GM18909 (cell line): ENCODE measurements at regions not wholly inside any gene's neighbourhood (a gene's known extent, or its start where the extent isn't known, plus 50 kb on each side); places are given as distances from the start of the nearest gene placed in this dataset.
"Not testable (repeated sequence)": the region's sequence is repeated elsewhere in the genome, so short reads cannot be mapped to it uniquely, and the experiment has no call there.

Experiments used
- ATAC-seq: cut with Tn5 transposase; IDR thresholded peaks from one replicate; pipeline ENCODE4 v1.9.1; 2021; ENCODE audit warnings: mild to moderate bottlenecking; ENCODE audit not compliant: unreplicated experiment, poor library complexity

- not testable (repeated sequence) for ATAC-seq
These were observed 68.0 kb upstream of the CTBP2 start for GRCh38 chr10:125228245-125228940.

DNA sequence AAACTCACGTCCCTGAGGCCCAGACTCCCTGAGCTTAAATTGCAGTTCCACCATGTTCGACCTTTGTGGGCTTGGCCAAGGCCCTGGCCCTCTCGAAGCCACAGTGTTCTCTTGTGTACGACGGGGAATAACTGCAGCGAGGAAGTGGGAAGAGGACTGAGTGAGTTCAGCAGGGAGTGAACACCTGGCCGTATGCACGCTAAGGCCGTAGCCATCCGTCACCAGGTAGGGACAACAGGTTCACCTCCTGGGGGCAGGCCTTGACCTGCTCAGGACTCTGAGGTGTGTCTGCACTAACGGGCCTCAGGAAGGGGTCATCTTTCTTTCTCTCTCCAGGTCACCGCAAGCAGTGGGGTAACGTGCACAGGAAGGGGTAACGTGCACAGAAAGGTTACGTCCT is 67.2 kb upstream of the CTBP2 start:
- ATAC-seq = no peak

DNA sequence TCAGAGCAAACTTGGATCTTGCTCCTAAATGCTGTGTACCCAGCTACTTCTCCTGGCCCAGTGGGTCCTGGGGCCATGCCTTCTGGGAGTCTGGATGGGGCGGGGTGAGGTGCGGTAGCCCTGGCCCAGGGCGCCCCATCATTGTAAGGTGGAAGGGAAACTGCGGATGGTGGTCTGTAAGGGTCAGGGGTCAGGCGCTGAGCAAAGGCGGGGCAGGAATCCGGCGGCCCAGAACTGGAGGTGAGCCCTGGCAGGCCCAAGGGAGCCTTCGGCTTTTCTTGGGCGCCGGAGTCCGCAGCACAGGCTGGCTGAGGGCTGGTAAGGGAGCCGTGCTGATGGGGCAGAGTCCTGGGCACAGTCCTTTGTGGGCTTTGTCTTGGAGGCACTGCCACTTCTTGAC is 66.5 kb upstream of the CTBP2 start:
- no peak for ATAC-seq

DNA sequence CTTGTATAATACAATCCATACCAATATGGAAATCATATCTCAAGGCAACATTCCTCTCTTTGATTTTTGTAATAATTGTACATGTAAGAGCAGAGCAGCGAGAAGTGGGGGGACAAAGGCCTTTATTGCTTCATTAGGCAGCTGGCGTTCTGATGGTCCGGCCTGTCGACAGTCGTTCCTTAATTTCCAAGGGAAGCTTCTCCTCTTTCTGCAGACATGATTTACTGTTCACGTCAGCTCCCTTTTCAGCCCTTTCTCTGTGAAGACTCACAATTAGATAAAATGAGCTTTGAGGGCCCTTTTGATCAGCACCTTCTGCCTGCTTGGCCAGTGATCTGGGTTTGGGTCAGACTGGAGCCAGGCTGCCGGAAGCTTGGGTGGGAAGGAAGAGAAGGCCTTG is 65.6 kb upstream of the CTBP2 start:
- ATAC-seq = no peak

DNA sequence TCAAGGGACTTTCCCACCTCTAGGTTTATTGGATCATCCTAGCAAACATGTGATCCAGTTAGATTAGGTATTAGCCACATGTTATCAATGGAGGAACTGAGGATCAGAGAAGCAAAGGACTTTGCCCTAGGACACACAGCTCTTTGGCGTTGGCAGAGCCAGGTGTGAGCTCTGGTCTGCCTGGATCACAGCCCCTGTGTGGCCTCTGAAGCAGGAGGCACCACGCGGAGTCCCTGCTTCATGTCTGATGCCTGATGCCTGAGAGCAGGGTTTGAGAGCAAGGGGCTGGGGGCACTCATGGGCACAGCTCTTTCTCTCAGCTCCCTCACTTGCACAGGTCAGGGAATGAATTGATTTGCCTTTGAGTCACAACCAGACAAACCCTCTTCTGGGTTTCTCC is 64.7 kb upstream of the CTBP2 start:
- no peak for ATAC-seq

DNA sequence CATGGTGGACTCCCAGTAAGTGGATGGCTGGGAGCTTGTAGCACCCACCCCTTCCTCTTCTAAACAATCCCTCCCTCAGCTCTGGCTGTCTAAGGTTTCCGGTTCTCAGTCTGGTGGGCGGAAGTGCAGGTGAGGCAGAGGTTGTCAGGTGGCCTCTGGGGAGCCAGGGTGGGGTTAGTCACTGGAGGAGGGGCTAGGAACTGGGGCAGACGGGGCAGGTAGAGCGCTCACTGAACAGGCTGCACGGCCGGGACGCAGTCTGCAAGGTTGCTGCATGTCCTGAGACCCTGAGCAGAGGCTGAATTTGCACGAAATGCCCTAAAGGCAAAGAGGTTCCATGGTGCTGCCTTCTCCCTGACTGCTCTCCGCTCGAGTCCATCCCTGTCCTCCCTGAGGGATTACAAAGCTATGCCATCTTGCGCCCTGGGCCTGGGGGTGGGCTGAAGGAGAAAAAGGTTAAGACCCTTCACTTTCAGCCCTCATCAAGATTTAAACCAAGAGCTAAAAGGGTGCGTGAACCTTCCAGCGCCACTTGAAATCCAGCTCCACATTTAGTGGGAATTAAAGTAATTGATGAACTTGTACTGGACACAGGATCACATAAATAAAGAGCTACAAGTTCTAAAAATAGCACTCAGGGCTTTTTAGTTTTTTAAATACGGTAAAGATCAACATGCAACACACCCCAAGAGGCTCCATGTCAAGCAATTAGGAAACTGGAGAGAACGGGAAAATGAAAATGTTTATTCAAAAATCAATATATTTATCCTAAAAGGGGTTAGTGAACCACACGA is 62.3 kb upstream of the CTBP2 start:
- no peak for ATAC-seq

DNA sequence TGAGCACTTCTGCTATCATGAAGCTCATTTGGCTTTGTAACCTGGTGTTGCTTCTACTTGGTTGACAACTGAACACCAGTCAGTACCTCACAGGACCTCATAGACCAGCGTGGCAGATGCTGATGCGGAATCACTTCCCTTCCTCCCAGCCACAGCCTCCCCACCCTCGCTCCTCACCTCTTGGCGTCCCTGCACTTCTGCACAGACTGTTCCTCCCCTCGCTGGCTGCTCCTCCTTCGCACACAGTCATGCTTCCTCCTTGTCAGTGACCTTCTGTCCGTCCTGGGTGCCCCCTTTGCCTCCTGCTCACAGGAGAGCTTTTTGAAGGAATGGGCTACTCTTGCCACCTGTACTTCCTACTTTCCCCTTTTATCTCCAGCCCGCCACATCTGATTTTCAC is 61.4 kb upstream of the CTBP2 start:
- ATAC-seq = no peak

GRCh38 chr10:125219776-125220175 is 59.4 kb upstream of the CTBP2 start:
- no peak for ATAC-seq

GRCh38 chr10:125218967-125219366 is 58.6 kb upstream of the CTBP2 start:
- no peak for ATAC-seq

DNA sequence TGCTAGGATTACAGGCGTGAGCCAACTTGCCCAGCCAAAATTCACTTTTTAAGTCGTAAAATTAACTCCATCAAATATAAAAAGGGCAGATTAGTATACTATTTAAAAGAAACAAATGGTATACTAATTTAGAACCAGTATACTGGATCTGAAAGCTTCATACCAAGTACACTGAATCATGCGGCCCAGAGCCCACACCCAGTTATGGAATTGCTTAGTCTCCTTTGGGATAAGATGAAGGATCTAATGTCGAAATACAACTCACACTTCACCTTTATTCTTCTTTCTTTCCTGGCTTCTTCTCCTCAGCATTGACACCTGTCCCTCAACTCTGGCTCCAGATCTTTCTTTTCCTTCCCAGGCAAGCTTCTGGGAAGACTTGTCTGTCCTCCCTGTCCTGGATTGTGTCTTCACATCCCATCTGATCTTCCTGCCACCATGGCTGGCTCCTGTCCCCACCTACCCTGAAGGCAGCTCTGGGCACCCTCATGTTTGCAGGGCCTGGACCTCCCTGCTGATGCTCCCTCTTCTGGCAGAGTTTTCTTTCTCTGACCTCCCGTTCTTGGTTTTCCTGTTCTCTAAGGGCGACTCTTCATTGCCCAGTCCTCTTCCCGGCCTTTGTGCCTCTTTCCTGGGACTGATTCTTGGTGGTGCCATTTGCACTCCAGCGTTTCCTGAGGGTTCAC is 57.8 kb upstream of the CTBP2 start:
- ATAC-seq = no peak

DNA sequence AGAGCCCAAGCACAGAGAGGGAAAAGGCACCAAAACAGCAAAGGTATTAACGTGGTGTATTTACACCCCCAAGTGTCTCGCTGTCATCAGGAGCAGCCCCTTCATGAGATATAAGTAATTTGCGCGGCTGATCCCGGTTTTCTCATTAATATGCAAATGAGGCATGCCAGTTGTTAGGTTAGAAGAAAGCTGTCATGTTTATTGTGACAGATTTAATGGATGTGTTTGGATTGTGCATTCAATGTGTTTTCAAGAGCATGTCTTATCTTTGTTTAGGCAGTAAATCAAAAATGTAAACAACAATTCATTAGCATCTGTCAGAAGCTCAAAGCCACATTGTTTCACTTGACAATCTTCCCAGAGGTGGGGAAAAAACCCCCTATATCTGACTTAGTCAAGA is 56.5 kb upstream of the CTBP2 start:
- no peak for ATAC-seq

DNA sequence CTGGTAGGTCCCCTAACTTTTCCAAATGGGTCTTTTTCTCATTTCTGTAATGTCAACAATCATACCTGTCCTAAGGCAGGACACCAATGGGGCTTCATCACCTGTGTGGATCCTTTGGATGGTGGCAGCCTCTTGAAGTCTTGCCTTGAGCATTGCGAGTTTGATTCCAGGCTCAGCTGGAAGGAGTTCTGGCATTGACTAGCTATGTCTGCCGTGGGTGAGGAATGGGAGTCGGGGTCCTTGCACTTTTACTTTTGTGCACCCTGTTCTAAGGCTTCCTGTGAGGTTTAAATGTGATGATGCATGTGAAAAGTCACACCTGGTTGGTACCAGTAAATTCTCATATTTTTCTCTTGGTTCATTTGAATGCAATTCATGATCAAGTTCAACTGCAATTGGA is 55.9 kb upstream of the CTBP2 start:
- ATAC-seq = no peak

DNA sequence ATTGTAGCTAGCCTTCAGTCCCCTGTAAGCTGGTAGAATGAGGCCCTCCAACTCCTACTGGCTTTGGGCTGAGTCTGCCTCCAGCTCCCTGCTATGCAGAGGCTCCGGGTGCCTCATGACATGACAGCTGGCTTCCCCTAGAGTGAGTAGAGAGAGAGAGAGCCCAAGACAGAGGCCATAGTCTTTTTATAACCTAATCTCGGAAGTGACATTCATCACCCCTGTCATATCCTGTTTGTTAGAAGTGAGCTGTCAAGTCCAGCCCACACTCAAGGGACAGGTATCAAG is 53.9 kb upstream of the CTBP2 start:
- ATAC-seq = no peak

- ATAC-seq = no peak
These were observed 53.3 kb upstream of the CTBP2 start for GRCh38 chr10:125213541-125214282.

DNA sequence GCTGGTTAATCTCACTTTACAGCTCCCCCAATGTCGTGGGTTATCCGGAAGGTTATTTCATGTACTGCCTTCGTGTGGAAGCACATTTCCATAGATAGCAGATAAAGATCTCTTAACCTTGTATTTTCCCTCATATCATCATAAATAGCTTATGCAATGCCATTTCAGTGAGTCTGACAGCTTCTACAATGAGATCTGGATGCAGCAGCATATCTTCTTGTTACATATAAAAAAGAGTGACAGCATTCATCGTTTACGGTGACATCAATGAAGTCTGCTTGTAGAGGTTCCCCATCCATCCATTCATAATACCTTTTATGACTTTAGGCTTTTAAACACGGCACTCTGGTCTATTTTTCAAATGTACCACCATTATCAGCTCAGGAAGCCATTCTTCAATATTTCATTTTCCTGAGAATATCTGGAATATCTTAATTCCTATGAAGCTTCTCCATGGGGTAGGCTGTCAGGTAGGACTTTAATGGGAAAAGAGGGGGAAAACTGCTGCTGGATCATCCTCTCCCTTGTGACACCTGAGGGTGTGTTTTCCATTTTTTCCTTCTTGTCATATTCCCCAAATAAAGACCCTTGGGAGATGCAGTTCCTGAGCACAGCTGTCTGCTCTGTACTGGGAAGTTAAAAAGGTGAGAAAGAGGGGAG is 51.9 kb upstream of the CTBP2 start:
- no peak for ATAC-seq
